K562 (cell line): ENCODE measurements at regions not wholly inside any gene's neighbourhood (a gene's known extent, or its start where the extent isn't known, plus 50 kb on each side); places are given as distances from the start of the nearest gene placed in this dataset.

ENCODE experiments used
- FOXP4 ChIP-seq: sonication (generic); formaldehyde crosslinking; IDR thresholded peaks from 2 replicates; pipeline ENCODE4 v1.8.0; 2022; ENCODE audit warnings: mild to moderate bottlenecking, missing genetic modification reagents, borderline replicate concordance
- MYBL2 ChIP-seq, 2 experiments: fragments of 450-650 bp in 1 of 2; sonication (generic) in 1 of 2; formaldehyde crosslinking in 1 of 2; IDR thresholded peaks; 2 replicates each; pipeline versions ENCODE4 v1.6.1 to v1.8.1; 2017 to 2022; ENCODE audit warnings: borderline replicate concordance in 1 of 2, inconsistent platforms in 1 of 2, low read depth in 1 of 2, mild to moderate bottlenecking in 1 of 2, missing genetic modification reagents in 1 of 2, moderate library complexity in 1 of 2
- NFE2L1 ChIP-seq: fragments of 450-650 bp; IDR thresholded peaks from 2 replicates; pipeline ENCODE4 v1.6.1; 2016; ENCODE audit warnings: missing genetic modification characterization, low read depth, mild to moderate bottlenecking, missing compliant biosample characterization, moderate library complexity, borderline replicate concordance
- NR0B1 ChIP-seq: fragments of 450-650 bp; IDR thresholded peaks from one replicate; pipeline ENCODE4 v1.6.1; 2018; ENCODE audit warnings: mild to moderate bottlenecking, moderate library complexity; ENCODE audit not compliant: partially characterized antibody
- SMAD4 ChIP-seq: fragments of 250-450 bp; sonication (Bioruptor Pico); conservative IDR thresholded peaks from 2 replicates; pipeline ENCODE4 v1.8.0; 2021; ENCODE audit warnings: inconsistent platforms, mild to moderate bottlenecking, moderate library complexity
- SNIP1 ChIP-seq: fragments of 450-650 bp; IDR thresholded peaks from 2 replicates; pipeline ENCODE4 v1.7.1; 2017; ENCODE audit warnings: low read depth, mild to moderate bottlenecking
- ZNF766 ChIP-seq: fragments of 200-800 bp; sonication (Bioruptor generic); conservative IDR thresholded peaks from 2 replicates; pipeline ENCODE4 v1.6.1; 2016; ENCODE audit warnings: missing genetic modification characterization, missing compliant biosample characterization

- TF ChIP-seq NR0B1 (no peak), SNIP1 (no peak), ZNF766 (no peak), NFE2L1 (tag) (no peak), MYBL2 (IDR thresholded peaks at IDR 0.05; ENCODE audit: low read depth) (no peak), MYBL2 (CRISPR knock-in tag; IDR thresholded peaks at IDR 0.05; ENCODE audit: borderline replicate concordance) (no peak), FOXP4 (CRISPR knock-in tag) (no peak), SMAD4 (CRISPR knock-in tag) (no peak)
Measured at GRCh38 chr7:155887174-155887525, 74.9 kb upstream of the SHH start (continued).
